ENCODE measurements at regions not wholly inside any gene's neighbourhood (a gene's known extent, or its start where the extent isn't known, plus 50 kb on each side); places are given as distances from the start of the nearest gene placed in this dataset.
"Not testable (repeated sequence)": the region's sequence is repeated elsewhere in the genome, so short reads cannot be mapped to it uniquely, and the experiment has no call there.

- H3K36me3 Mint-ChIP-seq (ENCODE audit: low read depth), result no peaks in the 10 kb centered on the region
- no peak overlapping the region for H3K4me3 Mint-ChIP-seq
- no peaks in the 10 kb centered on the region for H3K9me3 Mint-ChIP-seq
Observed at GRCh38 chr12:90455756-90456155, 499.2 kb downstream of the CCER1 start.

GRCh38 chr12:90449611-90450010 is 505.4 kb downstream of the CCER1 start:
- Mint-ChIP-seq H3K27me3 (ENCODE audit: low read depth, poor library complexity) (no peaks in the 10 kb centered on the region), H3K27ac (no peak overlapping the region), H3K36me3 (ENCODE audit: low read depth) (no peaks in the 10 kb centered on the region), H3K9me3 (peaks cover 11% of the 10 kb centered on the region), H3K4me1 (no peaks in the 10 kb centered on the region), H3K4me3 (no peak overlapping the region)
- no peak for DNase-seq
- TF ChIP-seq CTCF (IDR thresholded peaks at IDR 0.05), result no peak

More at GRCh38 chr12:90455756-90456155, 499.2 kb downstream of the CCER1 start:
- TF ChIP-seq CTCF (IDR thresholded peaks at IDR 0.05), result no peak
- DNase-seq, result no peak
- no peaks in the 10 kb centered on the region for H3K4me1 Mint-ChIP-seq
- no peak overlapping the region for H3K27ac Mint-ChIP-seq
- no peaks in the 10 kb centered on the region for H3K27me3 Mint-ChIP-seq (ENCODE audit: low read depth, poor library complexity)

- DNase-seq; H3K27me3 Mint-ChIP-seq (ENCODE audit: low read depth, poor library complexity); H3K4me1 Mint-ChIP-seq; H3K27ac Mint-ChIP-seq; H3K36me3 Mint-ChIP-seq (ENCODE audit: low read depth); H3K4me3 Mint-ChIP-seq: not testable (repeated sequence)
- H3K9me3 Mint-ChIP-seq, result peaks cover 33% of the 10 kb centered on the region
Observed at GRCh38 chr12:90443466-90443865, 511.5 kb downstream of the CCER1 start.

- Mint-ChIP-seq H3K9me3 (peaks cover 29% of the 10 kb centered on the region), H3K27ac (no peak overlapping the region), H3K4me1 (no peaks in the 10 kb centered on the region), H3K4me3 (no peak overlapping the region), H3K27me3 (ENCODE audit: low read depth, poor library complexity) (peaks cover 3% of the 10 kb centered on the region), H3K36me3 (ENCODE audit: low read depth) (no peaks in the 10 kb centered on the region)
- no peak for TF ChIP-seq CTCF (IDR thresholded peaks at IDR 0.05)
- no peak for DNase-seq
Observed at GRCh38 chr12:90441431-90441830, 513.5 kb downstream of the CCER1 start.

- no peak for TF ChIP-seq CTCF (IDR thresholded peaks at IDR 0.05)
- Mint-ChIP-seq H3K36me3 (ENCODE audit: low read depth) (no peaks in the 10 kb centered on the region), H3K27me3 (ENCODE audit: low read depth, poor library complexity) (no peaks in the 10 kb centered on the region), H3K9me3 (peaks cover under 1% of the 10 kb centered on the region), H3K27ac (no peak overlapping the region), H3K4me3 (no peak overlapping the region), H3K4me1 (no peaks in the 10 kb centered on the region)
- DNase-seq, result no peak
Observed at GRCh38 chr12:90428881-90429280, 526.1 kb downstream of the CCER1 start.

- Mint-ChIP-seq H3K9me3 (no peaks in the 10 kb centered on the region), H3K27me3 (ENCODE audit: low read depth, poor library complexity) (no peaks in the 10 kb centered on the region), H3K4me1 (no peaks in the 10 kb centered on the region), H3K4me3 (no peak overlapping the region), H3K27ac (no peak overlapping the region), H3K36me3 (ENCODE audit: low read depth) (no peaks in the 10 kb centered on the region)
- TF ChIP-seq CTCF (IDR thresholded peaks at IDR 0.05), result no peak
- DNase-seq, result no peak
Observed at GRCh38 chr12:90428465-90428864, 526.5 kb downstream of the CCER1 start.

Data from nephron progenitor cell (in vitro differentiated cells).